ENCODE measurements at regions not wholly inside any gene's neighbourhood (a gene's known extent, or its start where the extent isn't known, plus 50 kb on each side); places are given as distances from the start of the nearest gene placed in this dataset.

DNA sequence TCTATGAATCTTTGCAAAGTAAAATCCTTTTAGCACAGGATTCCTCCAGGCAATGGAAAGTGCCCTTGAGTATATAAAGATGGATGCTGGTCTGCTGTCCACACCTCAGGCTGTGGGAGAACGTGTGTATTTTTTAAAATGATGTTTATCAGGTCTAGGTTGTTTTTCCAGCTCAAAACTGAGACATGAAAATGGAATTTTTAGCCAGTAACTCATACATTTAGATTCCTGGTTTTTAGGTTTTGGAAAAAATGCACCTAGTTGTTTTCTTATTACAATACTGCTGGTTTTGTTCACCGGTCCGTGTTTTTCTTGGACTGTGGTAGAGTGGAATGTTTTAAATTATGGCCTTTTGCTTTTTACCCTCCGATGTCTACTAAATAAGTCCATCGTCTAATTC is 554.7 kb downstream of the SOX6 start:
- TF ChIP-seq EP300 (IDR thresholded peaks at IDR 0.05), result no peak
- TF ChIP-seq, protein P1, sequence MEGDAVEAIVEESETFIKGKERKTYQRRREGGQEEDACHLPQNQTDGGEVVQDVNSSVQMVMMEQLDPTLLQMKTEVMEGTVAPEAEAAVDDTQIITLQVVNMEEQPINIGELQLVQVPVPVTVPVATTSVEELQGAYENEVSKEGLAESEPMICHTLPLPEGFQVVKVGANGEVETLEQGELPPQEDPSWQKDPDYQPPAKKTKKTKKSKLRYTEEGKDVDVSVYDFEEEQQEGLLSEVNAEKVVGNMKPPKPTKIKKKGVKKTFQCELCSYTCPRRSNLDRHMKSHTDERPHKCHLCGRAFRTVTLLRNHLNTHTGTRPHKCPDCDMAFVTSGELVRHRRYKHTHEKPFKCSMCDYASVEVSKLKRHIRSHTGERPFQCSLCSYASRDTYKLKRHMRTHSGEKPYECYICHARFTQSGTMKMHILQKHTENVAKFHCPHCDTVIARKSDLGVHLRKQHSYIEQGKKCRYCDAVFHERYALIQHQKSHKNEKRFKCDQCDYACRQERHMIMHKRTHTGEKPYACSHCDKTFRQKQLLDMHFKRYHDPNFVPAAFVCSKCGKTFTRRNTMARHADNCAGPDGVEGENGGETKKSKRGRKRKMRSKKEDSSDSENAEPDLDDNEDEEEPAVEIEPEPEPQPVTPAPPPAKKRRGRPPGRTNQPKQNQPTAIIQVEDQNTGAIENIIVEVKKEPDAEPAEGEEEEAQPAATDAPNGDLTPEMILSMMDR (IDR thresholded peaks at IDR 0.05), result no peak
